GM19025 (cell line): ENCODE measurements at regions not wholly inside any gene's neighbourhood (a gene's known extent, or its start where the extent isn't known, plus 50 kb on each side); places are given as distances from the start of the nearest gene placed in this dataset.
A peak's percentile ranks its signal among the peaks of the same experiment; 100 is the strongest.
"Not testable (repeated sequence)": the region's sequence is repeated elsewhere in the genome, so short reads cannot be mapped to it uniquely, and the experiment has no call there.

Experiments used
- ATAC-seq: cut with Tn5 transposase; IDR thresholded peaks from one replicate; pipeline ENCODE4 v1.9.1; 2021; ENCODE audit warnings: mild to moderate bottlenecking, low read depth, moderate library complexity; ENCODE audit not compliant: unreplicated experiment

GRCh38 chr9:73919712-73920111, 577.4 kb upstream of the RORB start:
- no peak for ATAC-seq

- ATAC-seq = no peak
Measured at GRCh38 chr9:73923796-73924195, 573.3 kb upstream of the RORB start.

DNA sequence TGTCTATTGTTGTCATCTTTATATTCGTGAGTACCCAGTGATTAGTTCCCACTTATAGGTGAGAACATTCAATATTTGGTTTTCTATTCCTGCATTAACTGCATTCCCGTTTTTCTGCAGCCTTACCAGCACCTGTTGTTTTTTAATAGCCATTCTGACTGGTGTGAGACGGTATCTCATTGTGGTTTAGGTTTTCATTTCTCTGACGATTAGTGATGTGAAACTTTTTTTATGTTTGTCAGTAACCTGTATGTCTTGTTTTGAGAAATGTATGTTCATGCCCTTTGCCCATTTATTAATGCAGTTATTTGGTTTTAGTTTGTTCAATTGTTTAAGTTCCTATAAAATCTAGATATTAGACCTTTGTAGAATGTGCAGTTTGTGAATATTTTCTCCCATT, 546.0 kb upstream of the RORB start:
- no peak for ATAC-seq

- ATAC-seq = no peak
Measured at GRCh38 chr9:73962792-73963191, 534.3 kb upstream of the RORB start.

DNA sequence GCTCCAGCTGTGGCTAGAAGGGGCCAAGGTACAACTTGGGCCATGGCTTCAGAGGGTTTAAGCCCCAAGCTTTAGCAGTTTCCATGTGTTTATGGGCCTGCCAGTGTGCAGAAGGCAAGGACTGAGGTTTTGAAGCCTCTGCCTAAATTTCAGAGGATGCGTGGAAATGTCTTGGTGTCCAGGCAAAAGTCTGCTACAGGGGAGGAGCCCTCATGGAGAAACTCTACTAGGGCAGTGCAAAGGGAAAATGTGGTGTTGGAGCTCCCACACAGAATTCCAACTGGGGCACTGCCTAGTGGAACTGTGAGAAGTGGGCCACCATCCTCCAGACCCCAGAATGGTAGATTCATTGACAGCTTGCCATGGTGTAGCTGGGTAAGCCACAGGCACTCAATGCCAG, 527.2 kb upstream of the RORB start:
- ATAC-seq = no peak

DNA sequence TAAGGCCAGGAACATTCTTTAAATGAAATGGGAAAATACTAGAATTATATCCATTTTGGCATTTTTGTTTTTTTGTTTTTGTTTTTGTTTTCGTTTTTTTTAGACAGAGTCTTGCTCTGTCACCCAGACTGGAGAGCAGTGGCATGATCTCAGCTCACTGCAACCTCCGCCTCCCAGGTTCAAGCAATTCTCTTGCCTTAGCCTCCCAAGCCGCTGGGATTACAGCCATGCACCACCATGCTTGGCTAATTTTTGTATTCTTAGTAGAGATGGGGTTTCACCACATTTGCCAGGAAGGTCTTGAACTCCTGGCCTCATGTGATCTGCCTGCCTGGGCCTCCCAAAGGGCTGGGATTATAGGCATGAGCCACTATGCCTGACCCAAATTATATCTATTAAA, 520.7 kb upstream of the RORB start:
- ATAC-seq = not testable (repeated sequence)

DNA sequence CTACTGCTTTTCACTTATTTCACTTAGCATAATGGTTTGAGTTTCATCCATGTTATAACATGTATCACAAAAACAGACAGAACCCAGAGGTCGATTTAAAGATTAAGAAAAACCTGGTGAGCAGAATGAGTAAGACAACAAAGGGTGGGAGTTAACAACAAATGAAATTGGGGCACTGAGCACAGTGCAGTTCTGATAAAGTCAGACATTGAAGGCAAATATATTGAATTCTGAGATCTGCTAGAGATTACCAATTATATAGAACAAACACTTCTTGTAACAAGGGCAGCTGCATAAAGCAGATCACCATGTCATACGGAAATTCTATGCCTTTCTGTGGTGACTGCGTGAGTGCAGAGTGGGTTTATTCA, 517.3 kb upstream of the RORB start:
- ATAC-seq = no peak

DNA sequence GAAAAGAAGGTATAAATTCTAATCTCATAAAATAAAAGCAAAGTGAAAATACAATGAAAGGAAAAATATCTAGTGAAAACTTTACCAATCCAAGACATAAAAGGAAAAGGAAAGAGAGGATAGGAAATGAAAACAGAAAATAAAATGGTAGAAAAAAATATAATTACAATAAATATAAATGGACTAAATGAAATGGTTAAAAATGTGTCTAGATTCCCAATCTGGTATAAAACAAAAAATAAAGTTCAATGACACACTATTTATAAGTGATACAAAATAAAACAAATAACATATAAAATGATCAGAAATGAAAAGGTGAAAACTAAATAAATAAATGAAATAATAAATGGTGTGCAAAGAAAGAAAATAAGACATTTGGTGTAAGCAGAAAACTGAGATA, 516.4 kb upstream of the RORB start:
- no peak for ATAC-seq

DNA sequence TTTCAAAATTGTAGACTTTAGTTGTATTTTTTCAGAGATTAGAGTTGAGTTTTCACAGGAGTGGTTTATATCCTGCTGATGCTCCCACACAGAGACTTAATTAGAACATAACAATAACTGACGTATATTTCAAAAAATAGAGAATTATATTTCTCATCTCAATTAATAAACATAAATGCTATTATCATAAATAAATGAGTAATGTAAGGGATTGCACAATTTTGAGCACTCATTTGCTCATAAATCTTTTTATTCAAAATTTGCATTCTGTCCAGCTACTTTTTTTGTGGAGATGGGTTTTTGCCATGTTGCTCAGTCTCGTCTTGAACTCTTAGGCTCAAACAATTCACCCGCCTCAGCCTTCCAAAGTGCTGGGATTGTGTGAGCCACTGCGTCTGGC, 515.7 kb upstream of the RORB start:
- no peak for ATAC-seq

- ATAC-seq = no peak
Measured at GRCh38 chr9:73995836-73996235, 501.3 kb upstream of the RORB start.

DNA sequence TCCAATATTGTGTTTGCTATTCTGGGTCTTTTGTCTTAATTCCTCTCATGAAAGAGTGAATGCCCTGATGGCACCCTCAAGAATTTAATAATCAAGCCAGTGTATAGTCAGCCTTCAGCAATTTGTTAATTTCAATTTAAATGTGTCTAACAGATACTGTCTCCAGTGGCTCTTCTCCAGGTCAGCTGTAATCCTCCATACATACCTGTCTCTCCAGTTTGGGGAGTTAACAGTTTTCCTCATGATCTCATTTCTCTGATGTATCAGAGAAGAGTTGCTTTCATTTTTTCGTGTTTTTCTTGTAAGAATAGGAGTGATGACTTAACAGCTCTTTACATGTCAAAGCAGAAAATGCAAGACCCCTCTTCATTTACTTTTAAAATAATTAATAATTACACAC, 500.3 kb upstream of the RORB start:
- ATAC-seq = no peak

DNA sequence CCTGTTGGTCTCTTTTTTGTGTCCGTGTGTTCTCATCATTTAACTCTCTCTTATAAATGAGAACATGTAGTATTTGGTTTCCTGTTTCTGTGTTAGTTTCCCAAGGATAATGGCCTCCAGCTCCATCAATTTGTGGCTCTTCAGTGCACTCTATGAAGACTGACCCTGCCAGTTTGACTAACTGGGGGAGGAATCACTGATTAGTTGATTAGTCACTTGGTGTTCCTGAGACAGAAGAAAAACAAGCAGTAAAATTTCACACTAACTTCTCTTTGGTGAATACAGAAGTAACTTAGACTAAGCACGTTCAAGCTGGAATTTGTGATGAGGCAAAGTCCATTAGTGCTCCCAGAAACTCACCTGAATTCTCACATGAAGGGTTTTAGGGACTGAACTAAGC, 495.8 kb upstream of the RORB start:
- ATAC-seq = no peak

GRCh38 chr9:74006935-74007334, 490.2 kb upstream of the RORB start:
- no peak for ATAC-seq

DNA sequence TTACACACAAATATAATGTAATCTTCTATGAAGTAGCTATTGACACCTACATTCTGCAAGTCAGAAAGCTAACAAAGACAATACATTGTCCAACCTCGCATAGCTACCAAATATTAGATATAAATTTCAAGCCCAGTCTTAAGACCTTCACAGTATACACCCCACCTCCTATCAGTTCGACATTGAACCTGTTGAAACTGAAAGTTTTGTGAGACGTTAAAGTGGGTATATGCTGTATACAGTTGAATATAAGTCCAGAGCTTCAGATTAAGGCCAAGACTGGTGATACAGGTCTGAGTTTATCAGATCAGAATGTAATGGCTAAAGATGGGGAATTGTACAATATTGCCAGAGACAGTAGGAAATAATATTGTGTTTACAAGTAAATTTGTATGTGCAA, 489.3 kb upstream of the RORB start:
- ATAC-seq = no peak

DNA sequence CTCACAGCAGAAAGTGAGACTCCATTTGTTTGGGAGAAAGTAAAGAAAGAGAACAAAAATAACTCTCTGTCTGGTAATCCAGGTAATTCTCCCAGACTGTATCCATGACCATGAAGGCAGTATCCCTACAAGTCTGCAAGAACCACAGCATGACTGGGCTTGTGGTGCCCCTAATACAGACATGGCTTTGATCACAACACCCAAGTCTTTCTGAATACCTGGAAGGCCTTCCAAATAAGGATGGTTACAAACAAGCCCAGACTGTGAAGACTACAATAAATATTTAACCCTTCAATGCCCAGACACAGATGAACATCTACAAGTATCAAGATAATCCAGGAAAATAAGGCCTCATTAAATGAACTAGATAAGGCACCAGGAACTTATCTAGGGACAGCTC, 481.1 kb upstream of the RORB start:
- no peak for ATAC-seq

DNA sequence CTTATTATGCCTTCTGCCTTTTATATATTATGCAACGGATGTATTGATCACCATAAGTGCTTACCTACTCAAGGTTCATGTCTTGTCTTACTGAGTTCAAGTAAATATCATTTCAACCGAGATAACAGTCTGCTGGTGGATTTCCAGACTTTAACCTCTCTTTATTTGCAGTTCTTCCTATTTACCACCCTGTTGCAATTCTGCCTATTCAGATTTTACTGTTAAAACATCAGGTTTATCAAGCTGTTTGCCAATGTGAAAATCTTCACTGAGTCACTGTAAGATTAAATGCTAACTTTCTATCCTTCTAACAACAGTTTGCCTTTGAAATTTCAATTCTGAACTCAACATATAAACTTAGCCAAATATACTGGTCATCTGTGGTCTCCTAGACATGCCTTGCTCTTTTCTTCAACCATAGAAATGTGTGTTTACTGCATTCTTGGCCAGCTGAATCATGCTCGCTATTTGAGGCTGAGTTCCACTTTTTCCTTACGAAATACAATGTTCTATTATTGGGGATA, 471.7 kb upstream of the RORB start:
- ATAC-seq = no peak

GRCh38 chr9:74032421-74032820, 464.7 kb upstream of the RORB start:
- no peak for ATAC-seq

- no peak for ATAC-seq
Measured at GRCh38 chr9:74035786-74036185, 461.3 kb upstream of the RORB start.

- peak; percentile 66 for ATAC-seq
Measured at GRCh38 chr9:74036549-74037231, 460.4 kb upstream of the RORB start.

DNA sequence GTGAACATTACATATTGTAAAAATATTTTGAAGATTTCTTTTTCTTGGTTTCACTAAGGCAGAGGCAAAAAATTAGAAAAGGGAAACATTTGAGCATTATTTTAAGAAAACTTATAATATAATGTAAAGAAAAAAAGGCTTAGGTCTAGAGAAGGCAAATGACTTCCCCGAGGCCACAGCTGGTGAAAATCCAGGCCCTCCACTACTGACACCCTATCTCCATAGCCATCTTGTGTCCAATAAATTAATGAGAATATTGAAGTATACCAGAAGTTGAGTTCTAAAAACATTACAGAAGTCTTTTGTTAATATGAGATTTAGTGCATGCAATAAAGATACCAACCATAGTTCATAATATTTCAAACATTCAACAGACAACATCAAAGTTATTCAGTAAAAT, 459.9 kb upstream of the RORB start:
- no peak for ATAC-seq

DNA sequence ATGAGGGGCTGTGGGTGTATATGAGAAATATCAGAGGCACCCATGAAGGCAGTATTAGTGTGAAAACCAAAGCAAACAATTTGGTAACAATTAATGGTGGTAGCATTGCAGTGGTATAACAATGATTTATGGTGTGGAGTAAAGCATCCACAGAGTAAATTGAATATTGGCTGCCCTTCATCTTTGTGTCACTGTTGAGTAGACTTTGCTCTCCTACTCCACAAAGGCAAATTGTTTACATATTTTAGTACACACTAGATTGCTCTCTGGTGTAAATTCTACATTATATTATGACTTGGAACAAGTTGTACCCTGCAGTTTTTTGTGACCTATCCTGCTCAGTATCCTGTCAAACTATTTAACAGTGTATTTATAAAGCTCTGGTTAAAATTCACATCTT, 455.5 kb upstream of the RORB start:
- ATAC-seq = no peak

GRCh38 chr9:74044844-74045243, 452.3 kb upstream of the RORB start:
- ATAC-seq = no peak

DNA sequence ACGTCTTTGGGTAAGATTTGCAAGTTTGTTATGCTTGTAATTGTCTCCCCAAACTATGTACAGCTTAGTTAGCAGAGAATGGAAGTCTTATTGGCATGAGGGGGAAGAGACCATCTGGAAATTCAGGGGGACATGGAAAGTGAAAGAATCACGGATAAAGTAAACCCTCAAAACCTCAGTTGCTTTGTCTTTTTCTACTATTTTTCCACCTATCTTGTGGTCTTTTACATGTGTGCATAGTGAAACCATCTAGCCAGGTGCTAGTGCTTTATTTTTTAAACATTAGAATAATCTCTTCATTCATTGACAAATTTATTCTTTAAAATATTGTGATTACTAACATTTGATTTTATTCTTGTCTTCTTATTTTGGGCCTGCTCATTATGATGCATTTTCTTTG, 441.1 kb upstream of the RORB start:
- no peak for ATAC-seq
